HG03108 (cell line): ENCODE measurements at regions not wholly inside any gene's neighbourhood (a gene's known extent, or its start where the extent isn't known, plus 50 kb on each side); places are given as distances from the start of the nearest gene placed in this dataset.

Source experiments
- ATAC-seq: cut with Tn5 transposase; IDR thresholded peaks from one replicate; pipeline ENCODE4 v1.9.1; 2021; ENCODE audit warnings: moderate library complexity; ENCODE audit not compliant: unreplicated experiment

DNA sequence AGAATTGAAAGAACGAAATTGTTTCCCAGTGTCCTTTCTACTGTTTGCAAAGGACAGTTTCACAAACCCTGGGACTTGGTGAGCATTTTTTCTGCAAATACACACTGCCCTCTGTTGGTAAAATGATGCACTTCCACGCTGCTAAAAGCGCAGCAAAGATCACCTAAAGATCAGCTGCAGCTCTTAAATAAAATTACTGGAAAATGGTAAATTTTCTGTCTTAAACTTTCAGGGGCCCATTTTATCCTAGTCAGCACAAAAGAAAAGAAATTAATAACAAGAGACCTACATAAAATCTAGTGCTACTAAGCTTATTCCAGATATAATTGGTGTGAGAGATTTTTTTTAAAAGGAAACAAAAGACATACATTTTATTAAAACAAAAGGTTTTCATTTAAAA is 566.0 kb downstream of the CAAP1 start:
- ATAC-seq: no peak

DNA sequence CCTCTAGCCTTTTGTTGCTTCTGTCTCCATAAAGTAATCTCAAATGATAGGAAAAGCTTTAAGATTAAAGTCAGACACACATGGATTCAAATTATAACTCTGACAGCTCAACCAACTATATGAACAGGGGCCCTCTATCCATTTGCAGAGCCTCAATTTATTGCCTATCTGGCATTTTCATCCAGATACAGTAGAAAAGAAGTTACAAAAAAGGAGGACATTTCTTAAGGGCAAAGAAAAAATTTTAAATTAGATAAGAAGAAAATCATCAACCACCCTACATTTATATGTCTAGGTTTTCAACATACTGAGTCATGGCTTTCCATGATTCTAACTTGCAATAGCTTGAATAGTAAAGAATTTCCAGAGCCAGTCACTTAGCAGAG is 567.2 kb downstream of the CAAP1 start:
- ATAC-seq: no peak

DNA sequence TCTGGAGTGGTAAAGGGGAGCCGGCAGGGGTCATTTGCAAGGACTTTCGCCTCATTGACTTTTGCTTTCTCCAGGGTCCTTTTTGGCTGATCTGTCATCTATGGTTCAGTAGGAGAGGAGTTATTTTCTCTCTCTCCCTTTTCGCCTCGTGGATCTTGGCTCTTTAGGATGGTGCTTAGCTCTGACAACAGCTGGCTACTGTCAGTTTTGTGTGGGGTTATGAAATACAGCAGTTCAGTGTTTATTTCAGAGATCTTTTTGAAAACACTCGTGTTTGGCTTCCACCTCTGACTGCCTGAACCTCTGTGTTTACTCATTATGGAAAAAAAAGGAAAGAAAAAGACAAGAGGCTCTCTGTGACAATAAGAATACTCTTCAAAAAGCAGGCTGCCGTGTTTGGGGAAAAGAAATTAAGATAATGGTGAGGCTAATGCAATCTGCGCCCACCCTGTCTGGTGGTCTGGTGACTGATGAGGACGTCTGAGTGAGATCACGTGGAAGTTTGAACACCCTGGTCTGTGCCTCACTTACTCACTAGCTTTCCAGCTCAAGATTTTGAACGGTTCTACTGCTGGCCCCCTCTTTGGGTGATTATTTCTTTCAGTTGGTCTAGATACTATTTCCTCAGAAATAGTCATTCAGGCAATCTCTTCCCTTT is 567.7 kb downstream of the CAAP1 start:
- ATAC-seq: no peak

DNA sequence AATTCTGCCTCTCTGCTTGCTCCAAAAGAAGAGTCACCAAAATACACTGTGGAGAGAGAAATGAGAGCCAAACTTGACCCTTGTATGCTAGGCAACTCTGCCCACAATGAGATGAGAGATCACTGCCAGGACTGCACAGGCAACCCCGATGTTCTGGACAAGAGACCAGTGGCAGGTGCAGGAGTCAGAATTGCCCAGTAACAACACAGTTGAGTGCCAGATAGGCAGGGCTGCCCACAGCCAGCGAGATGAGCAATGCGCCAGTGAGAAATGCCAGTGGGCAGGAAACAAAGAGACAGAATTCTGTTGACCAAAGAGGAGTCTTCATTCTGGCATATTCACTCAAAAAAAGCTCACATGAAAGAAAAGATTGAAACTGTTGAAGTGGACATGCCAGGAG is 570.7 kb downstream of the CAAP1 start:
- no peak for ATAC-seq

DNA sequence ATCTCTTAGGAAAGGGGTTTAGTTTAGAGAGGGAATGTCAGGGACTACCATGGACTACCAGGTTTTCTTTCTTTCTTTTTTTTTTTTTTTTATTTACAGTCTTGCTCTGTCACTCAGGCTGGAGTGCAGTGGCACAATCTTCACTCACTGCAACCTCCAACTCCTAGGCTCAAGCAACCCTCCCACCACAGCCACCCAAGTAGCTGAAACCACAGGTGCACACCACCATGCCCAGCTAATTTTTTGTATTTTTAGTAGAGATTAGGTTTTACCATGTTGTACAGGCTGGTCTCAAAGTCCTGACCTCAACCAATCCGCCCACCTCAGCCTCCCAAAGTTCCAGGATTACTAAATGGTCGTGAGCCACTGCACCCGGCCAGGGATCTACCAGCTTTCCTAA is 572.7 kb downstream of the CAAP1 start:
- ATAC-seq: no peak

DNA sequence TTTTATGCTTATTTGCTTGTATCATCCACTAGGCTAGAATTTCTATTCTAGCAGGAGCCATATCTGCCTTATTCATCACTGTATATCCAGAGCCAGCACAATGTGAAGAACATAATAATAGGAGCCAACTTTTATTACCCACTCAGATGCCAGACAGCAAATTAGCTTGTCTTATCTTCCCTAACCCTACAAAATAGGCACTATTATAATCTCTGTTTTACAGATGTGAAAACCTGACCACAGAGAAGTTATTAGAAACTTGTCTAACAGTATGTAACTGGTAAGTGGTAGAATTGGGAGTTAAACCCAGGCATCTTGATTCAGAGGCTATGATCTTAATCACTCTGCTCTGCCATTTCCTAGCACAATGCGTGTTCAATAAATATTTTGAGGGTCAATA is 579.5 kb downstream of the CAAP1 start:
- no peak for ATAC-seq

DNA sequence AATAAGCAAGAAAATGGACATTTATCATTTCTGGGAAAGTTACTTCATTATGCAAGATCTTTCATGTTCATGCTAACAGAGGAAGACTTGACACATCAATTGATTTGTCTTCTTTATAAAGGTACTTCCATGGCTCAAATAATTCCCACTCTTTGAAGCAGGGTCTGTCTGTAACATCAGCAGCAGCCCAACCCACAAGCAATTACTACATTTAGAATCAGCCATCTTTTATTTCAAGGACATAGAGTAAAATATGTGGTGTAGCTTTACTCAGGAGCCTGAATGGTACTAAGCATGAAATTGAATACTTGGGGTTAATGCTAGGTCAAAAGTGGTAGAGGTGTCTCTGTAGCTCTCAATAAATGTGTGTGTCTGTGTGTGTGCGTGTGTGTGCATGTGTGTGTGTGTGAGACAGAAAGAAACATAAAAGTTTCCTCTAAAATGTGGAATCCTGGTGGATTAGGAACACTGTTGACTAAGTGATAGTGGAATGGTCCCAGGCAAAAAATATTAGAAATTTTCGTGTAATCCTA is 581.1 kb downstream of the CAAP1 start:
- ATAC-seq: no peak

DNA sequence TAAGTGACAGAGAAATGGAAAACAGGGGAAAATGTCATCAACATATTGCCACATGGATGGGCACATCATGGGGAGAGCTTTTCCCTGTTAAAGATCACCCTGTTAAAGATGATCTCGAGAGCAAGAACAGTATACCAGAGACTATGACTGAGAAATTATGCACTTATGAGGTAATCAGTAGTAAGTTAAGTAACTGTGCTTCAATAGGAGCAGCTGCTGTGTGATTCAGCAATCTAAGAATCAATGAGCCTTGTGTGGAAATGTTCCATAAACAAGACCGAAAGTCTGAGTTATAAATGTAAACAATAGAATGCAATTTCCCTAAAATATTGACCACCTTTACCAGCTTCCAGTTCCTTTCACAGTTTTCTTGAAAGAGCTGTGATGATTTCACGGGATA is 582.3 kb downstream of the CAAP1 start:
- ATAC-seq: no peak

DNA sequence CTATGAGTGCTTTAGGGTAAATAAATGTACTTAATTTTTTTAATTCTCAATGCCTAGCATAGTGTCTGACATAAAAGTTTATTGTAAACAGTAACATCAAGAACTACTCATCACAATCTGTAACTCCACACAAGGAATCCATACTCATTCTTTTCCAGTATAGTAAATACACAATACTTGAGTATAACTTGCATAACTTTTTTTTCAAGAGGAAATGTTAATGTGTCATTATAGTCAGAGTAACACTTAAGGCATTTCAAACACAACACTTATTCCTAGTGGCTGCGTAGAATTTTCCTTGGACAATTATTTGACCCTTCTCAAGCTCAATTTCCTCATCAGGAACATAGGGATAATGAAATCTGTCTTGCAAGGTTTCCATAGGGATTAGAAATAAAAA is 584.3 kb downstream of the CAAP1 start:
- no peak for ATAC-seq

DNA sequence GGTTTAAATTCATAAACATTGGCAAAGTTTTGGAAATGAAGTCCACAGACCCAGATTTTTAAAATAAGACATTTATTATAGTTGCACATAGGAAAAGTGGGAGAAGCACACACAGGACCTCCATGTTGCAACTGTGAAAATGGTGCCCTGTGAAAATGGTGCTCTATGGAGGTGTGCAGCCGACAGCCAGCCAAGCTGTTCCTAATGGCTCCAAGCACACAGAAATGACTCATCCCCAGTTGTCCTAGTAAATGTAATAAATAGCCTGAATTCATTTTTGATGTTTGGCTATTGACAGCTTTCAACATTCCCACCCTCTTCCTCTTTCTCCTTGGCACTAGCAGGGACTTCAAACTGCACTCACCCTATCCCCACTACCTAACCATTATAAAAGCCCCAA is 590.9 kb downstream of the CAAP1 start:
- ATAC-seq: no peak

DNA sequence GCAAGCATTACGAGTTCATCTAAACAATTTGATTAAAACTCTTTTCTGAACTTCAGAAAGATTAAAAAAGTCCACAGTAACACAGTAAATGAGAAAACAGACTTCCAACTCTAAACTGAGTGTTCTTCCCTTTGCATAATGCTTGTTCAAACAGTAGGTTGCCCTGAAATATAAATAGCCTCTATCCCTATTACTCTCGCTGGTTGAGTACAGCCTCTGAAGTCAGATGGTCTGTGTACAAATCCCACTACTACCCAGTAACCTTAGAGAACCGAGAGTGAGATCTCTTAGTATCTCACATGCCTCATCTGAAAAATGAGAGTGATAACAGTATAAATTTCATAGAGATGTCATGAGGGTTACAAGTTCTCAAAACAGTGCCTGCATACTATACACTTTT is 591.6 kb downstream of the CAAP1 start:
- ATAC-seq: no peak

DNA sequence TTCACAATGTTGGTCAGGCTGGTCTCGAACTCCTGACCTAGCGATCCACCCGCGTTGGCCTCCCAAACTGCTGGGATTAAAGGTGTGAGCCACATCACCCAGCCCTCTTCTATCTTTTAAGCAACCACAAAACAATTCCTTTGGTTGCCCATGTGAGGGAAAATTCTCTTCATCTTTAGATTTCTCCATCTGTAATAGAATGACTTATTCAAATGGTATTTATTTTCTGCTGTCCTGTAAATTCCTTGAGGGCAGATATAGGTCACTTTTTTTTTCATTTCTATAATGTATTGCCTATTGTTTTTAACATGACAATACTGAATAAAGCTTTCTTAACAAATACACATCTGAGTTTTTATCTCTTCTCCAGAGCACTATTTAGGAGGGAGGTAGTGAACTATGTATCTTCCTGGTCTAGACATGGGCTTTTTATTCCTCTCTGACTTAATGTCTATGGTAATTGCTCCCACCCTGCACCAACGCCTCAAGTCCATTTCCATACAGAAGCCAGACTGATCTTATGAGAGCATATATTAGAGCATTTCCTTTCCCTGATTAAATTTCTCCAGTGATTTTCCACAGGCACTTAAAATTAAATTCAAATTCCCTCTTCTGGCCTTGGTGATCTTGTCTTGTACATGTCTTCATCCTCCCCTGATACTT is 595.6 kb downstream of the CAAP1 start:
- no peak for ATAC-seq

DNA sequence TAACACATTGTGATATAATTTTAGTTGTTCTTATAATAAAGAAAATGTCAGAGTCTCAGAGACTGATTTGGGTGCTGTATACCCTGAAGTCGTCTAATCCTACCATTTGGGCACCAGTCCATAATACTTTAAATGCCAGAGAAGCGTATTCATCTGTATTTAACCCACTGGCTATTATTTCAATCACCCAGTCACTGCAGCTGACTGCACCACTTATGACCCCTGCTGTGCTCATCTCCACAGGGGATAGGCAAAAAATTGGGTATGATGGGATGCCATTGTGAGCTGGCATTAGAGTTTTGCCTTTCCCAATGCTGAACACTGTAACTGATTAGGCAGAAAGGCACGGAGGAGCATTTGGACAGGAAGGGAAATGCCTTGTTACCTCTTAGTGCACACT is 599.7 kb downstream of the CAAP1 start:
- no peak for ATAC-seq

DNA sequence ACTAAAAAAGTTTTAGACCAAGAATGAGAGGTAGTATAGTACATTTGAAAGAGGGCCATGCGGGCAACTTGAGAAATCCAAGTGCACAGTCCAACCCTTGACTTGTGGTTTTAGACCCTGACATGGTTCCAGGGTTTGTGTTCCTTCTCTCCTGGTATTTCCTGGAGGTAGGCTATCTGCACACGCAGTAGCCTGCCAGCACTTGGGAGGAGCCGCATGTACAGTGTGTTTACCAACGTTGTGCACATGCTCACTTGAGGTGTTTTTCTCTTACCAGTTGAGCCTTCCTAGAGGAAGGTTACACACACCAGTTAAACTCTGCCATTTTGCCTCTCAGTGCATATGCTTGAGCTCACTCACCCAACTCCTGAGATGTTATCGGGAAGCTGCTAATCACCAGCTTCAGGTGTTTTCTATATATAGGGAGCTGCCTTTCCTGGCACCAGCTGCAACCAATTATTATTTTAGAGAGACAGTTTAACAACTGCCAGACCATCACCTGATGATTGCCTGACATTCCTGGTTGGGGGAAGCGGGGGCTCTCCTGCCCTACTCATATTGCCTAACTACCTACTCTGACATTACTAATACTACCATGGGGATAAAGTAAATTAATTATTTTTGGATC is 593.4 kb upstream of the TUSC1 start:
- ATAC-seq: no peak

DNA sequence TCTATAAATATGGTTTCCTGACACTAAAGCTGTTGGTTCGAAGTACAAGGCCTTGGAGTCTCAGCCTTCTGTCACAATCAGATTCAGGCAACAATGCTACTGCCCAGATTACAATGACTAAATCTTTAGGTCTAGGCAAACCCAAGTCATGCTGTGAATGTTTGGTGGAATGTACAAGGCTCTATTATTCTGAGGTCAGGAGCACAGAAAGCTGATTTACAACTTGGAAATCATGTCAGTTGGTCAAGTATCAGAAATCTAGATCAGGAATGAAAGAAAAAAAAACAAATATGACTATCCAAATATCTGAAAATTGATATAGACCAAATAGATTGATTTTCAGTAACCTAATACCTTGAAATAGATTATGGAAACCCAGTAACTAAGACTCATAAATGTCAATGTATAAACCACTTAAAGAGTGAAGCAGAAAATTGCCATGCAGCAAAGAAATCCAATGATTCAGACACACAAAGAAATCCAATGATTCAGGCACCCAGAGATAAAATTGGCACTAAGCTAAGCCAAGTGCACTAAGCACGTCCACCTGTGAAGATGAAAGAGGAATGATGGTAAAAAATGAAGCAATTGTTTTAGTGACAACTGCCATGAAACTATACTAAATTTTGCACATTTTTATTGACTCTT is 588.0 kb upstream of the TUSC1 start:
- no peak for ATAC-seq

DNA sequence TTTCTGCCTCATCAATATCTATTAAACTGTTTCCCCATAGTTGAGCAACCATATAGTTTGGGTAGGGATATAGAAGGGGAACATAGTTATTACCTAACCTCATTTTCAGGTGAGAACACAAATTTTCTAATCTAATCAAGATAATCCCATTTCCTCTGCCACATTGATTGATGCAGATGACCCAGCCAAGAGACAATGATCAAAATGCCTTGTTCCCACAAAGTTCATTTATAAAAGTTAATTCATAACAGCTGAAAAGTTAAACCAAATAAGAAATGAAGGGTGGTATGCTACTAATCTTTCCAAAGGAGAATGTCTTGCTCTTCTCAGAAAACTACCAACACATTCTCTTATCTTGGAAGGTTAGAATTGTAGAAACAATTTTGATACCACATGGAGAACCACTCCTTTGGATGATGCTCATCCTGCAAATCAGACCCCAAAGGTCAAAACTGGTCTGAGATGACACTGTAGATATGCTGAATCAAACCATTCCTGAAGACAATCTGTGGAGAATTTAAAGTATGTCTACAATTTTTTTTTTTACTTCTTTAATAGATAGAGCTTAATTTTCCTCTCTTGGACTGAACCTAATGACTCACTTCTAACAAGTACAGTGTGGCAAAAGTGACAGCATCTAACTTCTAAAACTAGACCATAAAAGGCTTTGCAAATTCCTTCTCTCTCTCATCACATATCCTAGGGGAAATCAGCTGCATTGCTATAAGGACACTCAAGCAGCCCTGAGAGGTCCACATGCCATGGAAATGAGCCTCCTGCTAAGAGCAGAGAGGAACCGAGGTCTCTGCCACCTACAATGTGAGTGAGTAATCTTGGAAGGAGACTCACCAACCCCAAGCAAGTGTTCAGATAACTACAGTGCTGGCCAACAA is 586.7 kb upstream of the TUSC1 start:
- no peak for ATAC-seq

DNA sequence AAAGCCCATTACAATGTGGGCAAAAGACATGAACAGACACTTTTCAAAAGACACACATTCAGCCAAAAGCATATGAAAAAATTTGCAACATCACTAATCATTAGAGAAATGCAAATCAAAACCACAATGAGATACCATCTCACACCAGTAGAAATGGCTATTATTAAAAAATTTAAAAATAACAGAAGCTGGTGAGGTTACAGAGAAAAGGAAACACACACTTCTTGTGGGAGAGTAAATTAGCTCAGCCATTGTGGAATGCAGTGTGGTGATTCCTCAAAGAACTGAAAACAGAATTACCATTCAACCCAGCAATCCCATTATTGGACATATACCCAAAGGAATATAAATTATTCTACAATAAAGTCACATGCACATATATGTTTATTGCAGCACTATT is 585.2 kb upstream of the TUSC1 start:
- ATAC-seq: no peak

DNA sequence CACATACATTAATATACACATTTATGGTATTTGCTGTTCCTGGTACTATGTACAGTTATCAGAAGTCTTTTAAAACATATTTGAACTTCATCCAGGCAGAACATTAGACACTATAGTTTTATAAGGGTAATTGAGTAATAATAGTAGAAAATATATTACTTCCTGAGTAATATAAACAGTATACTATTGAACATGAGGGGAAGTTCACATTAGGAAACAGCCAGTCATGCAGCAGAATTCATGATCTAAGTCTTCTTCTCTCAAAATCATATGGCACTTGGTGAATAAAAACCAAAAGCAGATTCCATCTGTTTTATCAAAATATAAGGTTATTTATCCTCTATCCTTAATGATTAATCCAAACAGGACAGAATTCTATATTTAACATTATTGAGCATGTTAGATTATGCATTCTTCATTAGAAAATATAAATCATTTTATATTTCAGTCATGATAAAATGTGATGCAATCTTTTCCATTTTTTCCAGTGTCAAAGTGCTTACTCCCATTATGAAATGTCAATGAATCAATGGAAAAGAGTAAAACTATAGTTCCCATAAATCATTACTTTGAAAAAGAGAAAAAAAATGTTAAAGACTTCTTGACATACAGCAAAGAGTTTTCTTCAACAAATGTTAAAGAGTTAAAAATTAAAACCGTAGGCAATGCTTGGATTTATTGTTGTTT is 584.3 kb upstream of the TUSC1 start:
- no peak for ATAC-seq

DNA sequence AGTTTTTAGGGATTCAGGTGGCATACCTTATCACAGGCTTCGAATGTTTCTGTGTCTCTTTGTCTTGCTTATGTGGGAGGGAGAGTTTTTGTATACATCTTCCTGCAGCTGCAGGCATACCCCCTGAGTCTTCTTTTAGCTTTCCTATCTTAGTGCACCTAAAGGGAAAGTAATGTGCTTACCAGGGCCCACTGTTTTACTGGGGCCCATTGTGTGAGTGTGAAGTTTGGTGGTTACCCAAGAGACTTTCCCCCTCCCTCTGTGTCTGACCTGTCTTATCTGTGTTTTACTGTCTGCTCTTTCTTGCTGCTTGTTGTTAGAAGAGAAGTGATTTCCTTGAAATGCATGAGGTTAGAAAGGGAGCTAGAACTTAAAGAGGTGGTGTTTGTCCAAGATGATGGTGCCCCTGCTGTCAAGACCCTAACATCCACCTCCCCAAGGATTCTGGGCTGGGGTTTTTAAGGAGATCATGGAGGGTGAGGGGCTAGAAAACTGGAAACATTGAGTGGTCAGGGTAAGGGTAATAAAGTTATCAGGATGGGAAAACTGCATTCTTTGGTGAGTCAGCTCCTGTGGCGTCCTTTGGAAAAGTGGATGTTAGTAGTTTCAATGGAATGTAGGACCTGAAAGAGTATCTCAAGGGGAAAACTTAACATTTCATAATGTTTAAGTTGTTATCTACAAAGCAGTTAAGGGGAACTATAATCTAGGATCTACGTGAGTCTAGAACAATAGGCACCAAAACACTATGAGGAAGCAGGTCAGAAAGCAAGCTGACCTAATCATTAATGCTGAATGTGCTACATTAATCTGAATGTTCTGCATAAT is 583.5 kb upstream of the TUSC1 start:
- ATAC-seq: no peak
